Left lung (tissue), 4 donors: ENCODE measurements at regions not wholly inside any gene's neighbourhood (a gene's known extent, or its start where the extent isn't known, plus 50 kb on each side); places are given as distances from the start of the nearest gene placed in this dataset.

Experiments used
- ATAC-seq: fragments of 200-7000 bp; cut with Tn5 transposase; one replicate; pipeline ENCODE4 v1.9.1; 2020; ENCODE audit warnings: moderate library complexity
- DNase-seq, 4 donors: peaks; one replicate each; pipeline ENCODE4 v3.0.0-alpha.2; 2013 to 2020
- H3K27ac ChIP-seq, 2 donors: fragments of 200-600 bp; sonication (generic) in 1 of 2; one replicate each; pipeline versions ENCODE4 v1.5.0 to v1.8.0; 2020 to 2021
- H3K27me3 ChIP-seq, 2 donors: fragments of 200-600 bp; sonication (generic) in 1 of 2; one replicate each; pipeline versions ENCODE4 v1.5.0 to v1.8.0; 2020 to 2021
- H3K36me3 ChIP-seq, 2 donors: fragments of 200-600 bp; sonication (generic) in 1 of 2; one replicate each; pipeline versions ENCODE4 v1.5.0 to v1.8.0; 2020 to 2021
- H3K4me1 ChIP-seq, 2 donors: fragments of 200-600 bp; one replicate each; pipeline ENCODE4 v1.8.0; 2021
- H3K4me3 ChIP-seq, 2 donors: fragments of 200-600 bp; sonication (generic) in 1 of 2; one replicate each; pipeline versions ENCODE4 v1.5.0 to v1.8.0; 2020 to 2021; ENCODE audit warnings: mild to moderate bottlenecking in 1 of 2
- H3K9me3 ChIP-seq, 2 donors: fragments of 200-600 bp; sonication (generic) in 1 of 2; one replicate each; pipeline versions ENCODE4 v1.5.0 to v1.8.0; 2020 to 2021
- CTCF ChIP-seq, 2 donors: fragments of 200-600 bp; sonication (generic) in 1 of 2; IDR thresholded peaks; one replicate each; pipeline versions ENCODE4 v1.5.0 to v1.8.0; 2021; ENCODE audit warnings: antibody characterized with exemption in 2 of 2
- intact Hi-C, 2 donors: fragments of 100-400 bp; cut with DNase I; formaldehyde crosslinking; loops; one replicate each; pipeline versions ENCODE4 v1.11.2 to v1.14.2; 2022
- donor health status: DM: no; HTN: yes; CAD: no.
- donor health status: DM: no; HTN: no; CAD: no.

- no peak for ATAC-seq
- intact Hi-C loops: no loop called here
- H3K9me3 ChIP-seq: peaks cover 0 to 21% of the 10 kb centered on the region in 2 donors
Observed at GRCh38 chr13:75136151-75136550, 345.8 kb downstream of the TBC1D4 start.

GRCh38 chr13:75135325-75135825, 346.6 kb downstream of the TBC1D4 start:
- H3K9me3 ChIP-seq: peaks cover 0 to 21% of the 10 kb centered on the region in 2 donors
- ATAC-seq: no peak
- no peak overlapping the region for H3K27ac ChIP-seq
- no peak for TF ChIP-seq CTCF (IDR thresholded peaks at IDR 0.05)
- no peaks in the 10 kb centered on the region for H3K27me3 ChIP-seq
- no peaks in the 10 kb centered on the region for H3K4me1 ChIP-seq
- H3K4me3 ChIP-seq: no peak overlapping the region
- no peaks in the 10 kb centered on the region for H3K36me3 ChIP-seq
- intact Hi-C loops: no loop called here
- no peak for DNase-seq

More at GRCh38 chr13:75136151-75136550, 345.8 kb downstream of the TBC1D4 start:
- H3K27me3 ChIP-seq: no peaks in the 10 kb centered on the region
- H3K27ac ChIP-seq: no peak overlapping the region
- TF ChIP-seq CTCF (IDR thresholded peaks at IDR 0.05): no peak
- no peak for DNase-seq
- H3K36me3 ChIP-seq: no peaks in the 10 kb centered on the region
- H3K4me1 ChIP-seq: no peaks in the 10 kb centered on the region
- no peak overlapping the region for H3K4me3 ChIP-seq

- TF ChIP-seq CTCF (IDR thresholded peaks at IDR 0.05): no peak
Observed at GRCh38 chr13:75132701-75133695, 349.0 kb downstream of the TBC1D4 start.

GRCh38 chr13:75129331-75129730, 352.6 kb downstream of the TBC1D4 start:
- Histone ChIP-seq H3K4me3 (no peak overlapping the region), H3K4me1 (no peaks in the 10 kb centered on the region), H3K9me3 (peaks cover 0 to 4% of the 10 kb centered on the region in 2 donors), H3K27me3 (no peaks in the 10 kb centered on the region), H3K36me3 (no peaks in the 10 kb centered on the region), H3K27ac (no peak overlapping the region)
- TF ChIP-seq CTCF (IDR thresholded peaks at IDR 0.05): no peak
- intact Hi-C loops: no loop called here
- no peak for DNase-seq
- no peak for ATAC-seq

More at GRCh38 chr13:75132701-75133695, 349.0 kb downstream of the TBC1D4 start:
- H3K4me3 ChIP-seq: no peak overlapping the region
- intact Hi-C loops: no loop called here
- no peak overlapping the region for H3K27ac ChIP-seq
- H3K9me3 ChIP-seq: peaks cover 0 to 8% of the 10 kb centered on the region in 2 donors
- no peak for DNase-seq
- no peaks in the 10 kb centered on the region for H3K27me3 ChIP-seq
- H3K4me1 ChIP-seq: no peaks in the 10 kb centered on the region
- no peak for ATAC-seq
- H3K36me3 ChIP-seq: no peaks in the 10 kb centered on the region

- no peaks in the 10 kb centered on the region for H3K36me3 ChIP-seq
- intact Hi-C loops: no loop called here
- no peak for TF ChIP-seq CTCF (IDR thresholded peaks at IDR 0.05)
- peaks cover 0 to 3% of the 10 kb centered on the region in 2 donors for H3K9me3 ChIP-seq
- no peaks in the 10 kb centered on the region for H3K4me1 ChIP-seq
- no peaks in the 10 kb centered on the region for H3K27me3 ChIP-seq
- H3K4me3 ChIP-seq: no peak overlapping the region
- ATAC-seq (no peak), DNase-seq (no peak)
- no peak overlapping the region for H3K27ac ChIP-seq
Observed at GRCh38 chr13:75124415-75124814, 357.6 kb downstream of the TBC1D4 start.
